ENCODE measurements at regions not wholly inside any gene's neighbourhood (a gene's known extent, or its start where the extent isn't known, plus 50 kb on each side); places are given as distances from the start of the nearest gene placed in this dataset.

DNA sequence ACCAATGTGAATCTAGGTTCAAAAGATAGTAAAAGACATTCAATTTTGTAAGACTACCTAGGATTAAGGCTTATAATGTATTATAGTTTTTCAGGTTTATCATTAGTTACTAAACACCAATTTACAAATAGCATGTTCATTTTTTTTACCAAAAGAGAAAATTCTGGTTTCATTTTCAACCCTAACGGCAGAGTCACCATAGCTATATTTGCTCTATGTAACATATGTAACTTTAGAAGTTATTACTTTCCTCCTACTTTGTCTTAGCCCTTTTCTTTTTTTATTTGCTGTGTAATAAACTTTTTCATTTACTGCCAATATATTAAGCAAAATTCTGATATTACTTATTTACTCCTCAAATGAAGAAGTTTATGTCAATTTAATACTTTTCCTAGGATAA lies 639.6 kb downstream of the ARAP2 start:
- no peak overlapping the region for H3K4me2 ChIP-seq (ENCODE audit: low read length)
- H3K9me3 ChIP-seq (ENCODE audit: control insufficient read depth, low read length) = no peaks in the 10 kb centered on the region
- H2AFZ ChIP-seq = no peak overlapping the region
- H3K36me3 ChIP-seq (ENCODE audit: control insufficient read depth, insufficient read depth, low read length) = no peaks in the 10 kb centered on the region
- TF ChIP-seq, protein P1, sequence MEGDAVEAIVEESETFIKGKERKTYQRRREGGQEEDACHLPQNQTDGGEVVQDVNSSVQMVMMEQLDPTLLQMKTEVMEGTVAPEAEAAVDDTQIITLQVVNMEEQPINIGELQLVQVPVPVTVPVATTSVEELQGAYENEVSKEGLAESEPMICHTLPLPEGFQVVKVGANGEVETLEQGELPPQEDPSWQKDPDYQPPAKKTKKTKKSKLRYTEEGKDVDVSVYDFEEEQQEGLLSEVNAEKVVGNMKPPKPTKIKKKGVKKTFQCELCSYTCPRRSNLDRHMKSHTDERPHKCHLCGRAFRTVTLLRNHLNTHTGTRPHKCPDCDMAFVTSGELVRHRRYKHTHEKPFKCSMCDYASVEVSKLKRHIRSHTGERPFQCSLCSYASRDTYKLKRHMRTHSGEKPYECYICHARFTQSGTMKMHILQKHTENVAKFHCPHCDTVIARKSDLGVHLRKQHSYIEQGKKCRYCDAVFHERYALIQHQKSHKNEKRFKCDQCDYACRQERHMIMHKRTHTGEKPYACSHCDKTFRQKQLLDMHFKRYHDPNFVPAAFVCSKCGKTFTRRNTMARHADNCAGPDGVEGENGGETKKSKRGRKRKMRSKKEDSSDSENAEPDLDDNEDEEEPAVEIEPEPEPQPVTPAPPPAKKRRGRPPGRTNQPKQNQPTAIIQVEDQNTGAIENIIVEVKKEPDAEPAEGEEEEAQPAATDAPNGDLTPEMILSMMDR (IDR thresholded peaks at IDR 0.05) = no peak
- H3K4me3 ChIP-seq (ENCODE audit: low read depth, low read length) = no peak overlapping the region
- H3K9ac ChIP-seq = no peak overlapping the region
- H3K27me3 ChIP-seq (ENCODE audit: control insufficient read depth, insufficient read depth, low read length) = no peaks in the 10 kb centered on the region
- no peaks in the 10 kb centered on the region for H3K4me1 ChIP-seq
- H3K27ac ChIP-seq = no peak overlapping the region
- no peaks in the 10 kb centered on the region for H3K79me2 ChIP-seq

DNA sequence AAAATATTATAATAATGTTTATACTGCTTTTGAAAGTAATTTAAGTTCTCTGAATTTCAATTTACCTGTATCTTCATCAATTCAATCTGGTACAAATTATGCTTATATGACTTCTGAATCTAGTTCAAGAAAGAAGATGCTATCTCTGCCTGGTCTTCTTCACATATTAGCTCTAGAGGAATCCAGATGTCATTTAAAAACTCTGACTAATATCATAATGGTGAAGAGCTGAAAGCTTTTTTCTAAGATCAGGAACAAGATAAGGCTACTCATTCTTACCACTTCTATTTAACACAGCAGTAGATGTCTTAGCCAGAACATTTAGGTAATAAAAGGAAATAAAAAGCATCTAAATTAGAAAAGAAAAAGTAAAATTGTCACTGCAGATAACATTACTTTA lies 636.1 kb downstream of the ARAP2 start:
- Histone ChIP-seq H3K27ac (no peak overlapping the region), H3K36me3 (ENCODE audit: control insufficient read depth, insufficient read depth, low read length) (no peaks in the 10 kb centered on the region), H3K27me3 (ENCODE audit: control insufficient read depth, insufficient read depth, low read length) (no peaks in the 10 kb centered on the region), H2AFZ (no peak overlapping the region), H3K79me2 (no peaks in the 10 kb centered on the region), H3K9me3 (ENCODE audit: control insufficient read depth, low read length) (no peaks in the 10 kb centered on the region), H3K4me3 (ENCODE audit: low read depth, low read length) (no peak overlapping the region), H3K4me1 (no peaks in the 10 kb centered on the region), H3K9ac (no peak overlapping the region), H3K4me2 (ENCODE audit: low read length) (no peak overlapping the region)
- TF ChIP-seq, protein P1 (IDR thresholded peaks at IDR 0.05) = no peak

DNA sequence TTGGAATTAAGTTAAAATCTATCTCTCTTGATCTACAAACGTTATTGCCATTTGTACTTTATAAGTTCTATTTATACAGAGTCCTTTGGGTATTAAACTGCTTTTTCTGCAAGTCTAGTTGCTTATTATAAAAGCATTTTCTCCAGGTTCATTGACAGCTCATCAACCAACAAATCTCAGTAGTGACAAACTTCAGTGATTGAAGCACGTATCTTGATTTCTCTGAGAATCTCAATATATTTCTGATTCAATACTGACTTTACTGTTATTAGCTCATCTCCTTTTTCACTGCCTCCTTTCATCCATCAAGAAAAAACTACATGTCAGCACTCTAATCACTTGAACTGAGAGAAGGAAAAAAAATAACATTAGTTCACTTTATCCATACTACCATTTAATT lies 630.2 kb downstream of the ARAP2 start:
- Histone ChIP-seq H3K4me1 (no peaks in the 10 kb centered on the region), H3K79me2 (no peaks in the 10 kb centered on the region)
- TF ChIP-seq, protein P1 (IDR thresholded peaks at IDR 0.05) = no peak

DNA sequence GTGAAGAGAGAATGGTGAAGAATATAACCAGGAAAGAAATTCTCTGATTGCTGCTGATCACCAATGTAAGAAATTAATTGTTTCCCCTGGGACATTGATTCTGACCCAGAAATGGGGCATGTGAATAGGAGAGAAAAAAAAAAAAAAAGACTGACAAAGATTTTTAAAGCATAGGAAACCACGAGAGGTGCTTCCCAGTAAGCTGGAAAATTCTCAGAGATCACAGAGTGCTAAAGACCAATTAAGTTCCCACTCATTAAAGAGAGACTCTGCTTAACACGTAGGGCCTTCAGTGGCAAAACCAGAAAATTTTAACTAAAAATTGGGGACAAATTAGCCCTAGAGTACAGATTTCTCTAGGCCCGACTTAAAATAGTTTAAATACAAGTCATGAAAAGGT lies 604.4 kb downstream of the ARAP2 start:
- Histone ChIP-seq H3K36me3 (ENCODE audit: control insufficient read depth, insufficient read depth, low read length) (no peaks in the 10 kb centered on the region), H3K9ac (no peak overlapping the region), H3K27me3 (ENCODE audit: control insufficient read depth, insufficient read depth, low read length) (no peaks in the 10 kb centered on the region), H3K79me2 (no peaks in the 10 kb centered on the region), H3K27ac (no peak overlapping the region), H3K4me2 (ENCODE audit: low read length) (no peak overlapping the region), H3K4me1 (no peaks in the 10 kb centered on the region), H3K9me3 (ENCODE audit: control insufficient read depth, low read length) (no peaks in the 10 kb centered on the region), H2AFZ (no peak overlapping the region), H3K4me3 (ENCODE audit: low read depth, low read length) (no peak overlapping the region)
- TF ChIP-seq, protein P1 (IDR thresholded peaks at IDR 0.05) = no peak

More for the DNA sequence above, 630.2 kb downstream of the ARAP2 start:
- Histone ChIP-seq H2AFZ (no peak overlapping the region), H3K4me2 (ENCODE audit: low read length) (no peak overlapping the region), H3K27me3 (ENCODE audit: control insufficient read depth, insufficient read depth, low read length) (no peaks in the 10 kb centered on the region), H3K36me3 (ENCODE audit: control insufficient read depth, insufficient read depth, low read length) (no peaks in the 10 kb centered on the region), H3K27ac (no peak overlapping the region), H3K4me3 (ENCODE audit: low read depth, low read length) (no peak overlapping the region), H3K9ac (no peak overlapping the region), H3K9me3 (ENCODE audit: control insufficient read depth, low read length) (no peaks in the 10 kb centered on the region)

DNA sequence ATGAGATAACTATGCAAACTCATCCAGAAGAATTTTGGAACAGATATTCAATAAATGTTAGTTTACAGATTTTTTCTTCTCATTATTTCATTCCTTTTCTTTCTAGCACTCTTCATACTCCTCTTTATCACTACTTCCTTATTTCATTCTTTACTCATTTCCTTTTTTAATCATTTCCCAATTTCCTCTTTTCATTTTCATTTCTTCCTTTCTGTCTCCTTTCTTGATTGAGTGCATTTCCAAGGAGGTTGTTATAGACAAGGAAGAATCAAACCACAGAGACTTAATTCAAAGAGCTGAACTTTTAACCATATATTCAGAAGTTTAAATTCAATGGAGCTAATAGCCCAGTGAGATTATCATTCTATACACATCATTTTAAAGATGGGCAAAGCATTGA lies 600.7 kb downstream of the ARAP2 start:
- no peak overlapping the region for H3K27ac ChIP-seq
- H3K36me3 ChIP-seq (ENCODE audit: control insufficient read depth, insufficient read depth, low read length) = no peaks in the 10 kb centered on the region
- H3K9ac ChIP-seq = no peak overlapping the region
- TF ChIP-seq, protein P1 (IDR thresholded peaks at IDR 0.05) = no peak
- H3K79me2 ChIP-seq = no peaks in the 10 kb centered on the region
- no peaks in the 10 kb centered on the region for H3K9me3 ChIP-seq (ENCODE audit: control insufficient read depth, low read length)
- H2AFZ ChIP-seq = no peak overlapping the region
- H3K4me3 ChIP-seq (ENCODE audit: low read depth, low read length) = no peak overlapping the region
- no peaks in the 10 kb centered on the region for H3K27me3 ChIP-seq (ENCODE audit: control insufficient read depth, insufficient read depth, low read length)
- no peaks in the 10 kb centered on the region for H3K4me1 ChIP-seq
- no peak overlapping the region for H3K4me2 ChIP-seq (ENCODE audit: low read length)
